Activated naive CD8-positive, alpha-beta T cell (primary cell): ENCODE measurements at regions not wholly inside any gene's neighbourhood (a gene's known extent, or its start where the extent isn't known, plus 50 kb on each side); places are given as distances from the start of the nearest gene placed in this dataset.

Source experiments
- H3K27ac Mint-ChIP-seq: one replicate; pipeline ENCODE4 v1.8.0; 2021; ENCODE audit warnings: mixed read lengths
- H3K27me3 Mint-ChIP-seq: one replicate; pipeline ENCODE4 v1.8.0; 2021; ENCODE audit warnings: mixed read lengths
- H3K36me3 Mint-ChIP-seq: one replicate; pipeline ENCODE4 v1.8.0; 2021; ENCODE audit warnings: mixed read lengths
- H3K4me1 Mint-ChIP-seq: one replicate; pipeline ENCODE4 v1.8.0; 2021; ENCODE audit warnings: low read depth, mixed read lengths
- H3K4me3 Mint-ChIP-seq: one replicate; pipeline ENCODE4 v1.8.0; 2021; ENCODE audit warnings: mild to moderate bottlenecking, mixed read lengths
- H3K9me3 Mint-ChIP-seq: one replicate; pipeline ENCODE4 v1.8.0; 2021; ENCODE audit warnings: low read depth, mixed read lengths

DNA sequence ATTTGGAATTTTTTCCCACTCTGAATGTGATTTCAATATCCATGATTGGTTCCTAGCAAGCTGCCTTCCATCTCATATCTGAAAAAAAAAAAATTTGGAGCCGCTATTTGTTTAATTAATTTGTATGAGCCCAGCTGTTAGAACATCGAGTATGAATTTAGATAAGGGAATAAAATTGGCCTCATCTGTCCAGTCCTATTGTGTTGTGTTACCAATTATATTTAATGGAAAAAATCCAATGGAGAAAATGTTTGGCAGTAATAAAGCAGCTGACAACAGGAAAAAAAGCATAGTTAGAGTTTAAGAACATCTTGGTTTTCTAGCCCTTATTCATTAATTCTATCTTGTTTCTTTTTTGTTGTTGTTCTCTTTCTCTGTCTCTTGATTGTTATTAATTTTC is 735.6 kb upstream of the RIOK2 start:
- H3K4me3 Mint-ChIP-seq: no peak overlapping the region
- H3K36me3 Mint-ChIP-seq: no peaks in the 10 kb centered on the region
- peaks cover 1% of the 10 kb centered on the region for H3K27me3 Mint-ChIP-seq

DNA sequence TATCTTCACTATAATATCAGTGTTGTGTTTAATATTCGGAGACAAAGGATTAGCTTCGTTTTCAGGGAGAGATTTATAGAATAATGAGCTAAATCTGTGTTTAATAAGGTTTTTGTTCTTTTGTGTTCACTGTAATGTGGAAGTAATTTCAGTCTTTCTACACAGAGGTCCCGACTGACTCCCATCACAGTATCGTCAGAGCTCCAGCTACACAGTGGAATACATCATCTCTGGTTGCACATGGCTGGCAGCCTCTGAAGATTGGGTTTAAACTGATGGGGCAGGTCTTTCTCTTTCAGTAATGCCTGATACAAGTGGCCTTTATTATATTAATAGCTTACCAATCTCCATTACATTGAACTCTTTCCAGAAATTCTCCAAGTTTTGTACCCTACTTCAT is 736.7 kb upstream of the RIOK2 start:
- no peaks in the 10 kb centered on the region for H3K9me3 Mint-ChIP-seq
- H3K4me3 Mint-ChIP-seq: no peak overlapping the region
- peaks cover 1% of the 10 kb centered on the region for H3K27me3 Mint-ChIP-seq
- H3K4me1 Mint-ChIP-seq: no peaks in the 10 kb centered on the region
- no peaks in the 10 kb centered on the region for H3K36me3 Mint-ChIP-seq
- no peak overlapping the region for H3K27ac Mint-ChIP-seq

More for the DNA sequence above, 735.6 kb upstream of the RIOK2 start:
- H3K4me1 Mint-ChIP-seq: no peaks in the 10 kb centered on the region
- H3K9me3 Mint-ChIP-seq: no peaks in the 10 kb centered on the region
- no peak overlapping the region for H3K27ac Mint-ChIP-seq

DNA sequence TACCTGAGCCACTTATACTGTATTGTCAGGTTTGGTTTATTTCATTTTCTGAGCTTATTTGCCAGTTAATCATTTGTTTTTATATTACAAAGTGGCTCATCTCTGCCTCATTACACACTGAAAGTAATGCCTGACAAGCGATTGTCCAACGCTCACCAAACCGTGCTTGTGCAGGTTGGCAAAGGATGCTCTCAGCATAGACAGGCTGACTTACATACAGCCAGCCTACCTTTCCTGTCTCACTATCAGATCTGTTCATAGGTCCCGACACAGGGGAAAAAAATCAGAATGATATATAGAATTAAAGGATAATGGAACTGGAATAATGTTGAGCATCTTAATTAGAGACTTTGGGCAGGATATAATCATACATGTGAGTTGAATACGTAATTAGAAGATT is 739.7 kb upstream of the RIOK2 start:
- Mint-ChIP-seq H3K9me3 (no peaks in the 10 kb centered on the region), H3K4me3 (no peak overlapping the region), H3K27ac (no peak overlapping the region), H3K4me1 (no peaks in the 10 kb centered on the region), H3K36me3 (no peaks in the 10 kb centered on the region), H3K27me3 (peaks cover 1% of the 10 kb centered on the region)

DNA sequence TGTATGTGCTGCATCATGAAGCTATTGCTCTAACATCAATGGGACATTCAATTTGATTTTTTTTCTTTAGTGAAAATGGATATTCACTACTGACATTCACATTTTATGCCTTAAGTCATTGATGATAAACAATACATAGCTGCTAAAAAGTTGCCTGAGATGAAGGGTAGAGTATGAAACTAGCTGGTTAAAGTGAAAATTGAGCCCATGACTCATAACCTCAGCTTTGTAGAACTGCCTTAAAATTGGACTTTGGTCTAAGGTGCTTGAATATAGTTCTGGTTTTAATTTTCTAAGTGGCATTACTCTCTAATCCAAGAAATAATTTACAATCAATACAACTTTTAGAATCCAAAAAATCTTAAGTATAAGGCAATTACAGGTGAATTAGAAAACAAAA is 740.4 kb upstream of the RIOK2 start:
- Mint-ChIP-seq H3K36me3 (no peaks in the 10 kb centered on the region), H3K27me3 (peaks cover 1% of the 10 kb centered on the region), H3K4me1 (no peaks in the 10 kb centered on the region), H3K4me3 (no peak overlapping the region), H3K27ac (no peak overlapping the region), H3K9me3 (no peaks in the 10 kb centered on the region)

DNA sequence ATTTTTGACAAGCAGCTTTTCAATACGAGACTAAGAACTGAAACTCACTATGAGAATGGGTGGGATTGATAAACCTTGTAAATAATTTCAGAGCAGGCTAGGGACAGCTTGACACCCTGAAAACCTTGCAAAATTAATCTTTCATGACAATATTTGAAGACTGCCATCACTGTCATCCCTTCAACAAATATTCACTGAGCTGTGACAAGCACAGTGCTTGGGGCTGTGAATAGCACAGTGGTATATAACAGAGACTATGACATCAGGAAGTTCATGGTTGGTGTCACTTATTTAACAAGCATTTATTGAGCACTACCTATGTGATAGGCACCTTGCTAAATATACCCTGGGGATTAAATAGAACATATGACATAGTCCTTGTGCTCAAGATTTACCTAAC is 741.0 kb upstream of the RIOK2 start:
- Mint-ChIP-seq H3K27ac (no peak overlapping the region), H3K36me3 (no peaks in the 10 kb centered on the region), H3K9me3 (no peaks in the 10 kb centered on the region), H3K4me1 (no peaks in the 10 kb centered on the region), H3K27me3 (peaks cover 1% of the 10 kb centered on the region), H3K4me3 (no peak overlapping the region)

DNA sequence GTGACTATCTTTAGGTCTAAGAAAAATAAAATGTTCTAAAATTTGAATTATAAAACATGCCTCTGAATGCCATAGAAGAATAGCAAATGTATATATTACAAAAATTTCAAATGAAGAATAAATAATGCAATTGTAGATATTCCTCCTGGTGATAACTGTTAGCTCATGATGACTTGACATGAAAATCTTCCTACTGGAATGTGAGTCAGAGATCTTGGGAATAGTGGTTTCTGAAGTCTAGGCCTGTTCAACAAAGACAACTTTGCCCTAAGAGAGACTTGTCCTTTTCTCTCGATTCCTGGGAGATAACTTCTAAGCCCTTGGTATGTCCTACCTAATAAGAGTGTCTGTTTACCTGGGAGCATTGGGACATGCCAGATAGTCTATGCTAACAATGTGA is 746.3 kb upstream of the RIOK2 start:
- Mint-ChIP-seq H3K27ac (no peak overlapping the region), H3K4me1 (no peaks in the 10 kb centered on the region), H3K36me3 (no peaks in the 10 kb centered on the region), H3K9me3 (no peaks in the 10 kb centered on the region), H3K27me3 (no peaks in the 10 kb centered on the region), H3K4me3 (no peak overlapping the region)

DNA sequence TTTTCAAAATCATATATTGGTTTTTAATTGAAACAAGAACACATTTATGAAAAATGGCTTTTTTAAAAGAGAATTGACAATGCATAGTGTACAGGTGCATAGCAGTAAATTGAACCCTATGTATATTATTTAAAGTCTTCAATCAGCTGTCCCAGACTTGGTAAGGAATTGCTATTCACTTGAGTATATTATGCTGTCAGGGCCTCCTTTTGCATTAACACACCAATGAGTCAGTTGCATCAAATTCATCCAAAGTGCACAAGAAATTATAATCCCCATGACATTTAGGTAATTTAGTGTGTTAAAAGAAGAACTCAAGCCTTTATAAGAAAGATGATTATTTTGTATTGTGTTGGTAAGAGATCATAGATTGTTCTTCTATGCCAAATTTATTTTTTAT is 748.8 kb upstream of the RIOK2 start:
- Mint-ChIP-seq H3K27me3 (no peaks in the 10 kb centered on the region), H3K27ac (no peak overlapping the region), H3K4me1 (no peaks in the 10 kb centered on the region), H3K4me3 (no peak overlapping the region), H3K9me3 (no peaks in the 10 kb centered on the region), H3K36me3 (no peaks in the 10 kb centered on the region)

DNA sequence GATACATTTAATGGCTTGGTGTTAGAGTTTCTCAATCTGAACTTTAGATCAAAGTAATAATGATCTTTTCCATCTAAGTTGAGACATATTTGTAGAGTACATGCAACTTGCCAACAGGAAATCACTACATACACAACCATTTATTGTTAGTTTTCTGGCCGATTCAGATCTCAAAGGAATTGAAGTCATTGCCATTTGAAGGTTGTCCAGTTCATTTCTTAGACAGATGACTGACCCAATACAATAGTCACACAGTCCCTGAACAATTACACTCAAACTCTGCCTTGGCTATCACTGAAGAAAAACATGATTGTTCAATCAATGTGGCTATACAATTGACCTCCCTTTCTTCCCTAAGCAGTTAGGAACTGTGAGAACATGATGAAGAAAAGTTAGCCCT is 753.2 kb upstream of the RIOK2 start:
- H3K27me3 Mint-ChIP-seq: no peaks in the 10 kb centered on the region
- peaks cover 4% of the 10 kb centered on the region for H3K9me3 Mint-ChIP-seq
- H3K4me1 Mint-ChIP-seq: no peaks in the 10 kb centered on the region
- no peaks in the 10 kb centered on the region for H3K36me3 Mint-ChIP-seq
- no peak overlapping the region for H3K4me3 Mint-ChIP-seq
- H3K27ac Mint-ChIP-seq: no peak overlapping the region

DNA sequence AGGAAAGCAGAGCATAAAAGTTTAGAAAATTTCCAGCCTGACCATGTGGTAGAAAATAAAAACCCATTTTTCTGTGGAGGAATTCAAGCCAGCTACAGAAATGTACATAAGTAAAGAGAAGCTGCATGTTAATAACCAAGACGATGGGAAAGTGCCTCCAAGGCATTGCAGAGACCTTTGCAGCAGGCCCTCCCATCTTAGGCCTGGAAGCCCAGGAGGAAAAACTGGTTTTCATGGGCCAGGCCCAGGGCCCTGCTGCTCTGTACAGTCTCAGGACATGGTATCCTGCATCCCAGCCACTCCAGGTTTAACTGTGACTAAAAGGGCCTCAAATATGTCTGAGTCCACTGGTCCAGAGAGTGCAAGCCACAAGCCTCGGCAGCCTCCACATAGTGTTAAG is 754.8 kb upstream of the RIOK2 start:
- H3K27me3 Mint-ChIP-seq: no peaks in the 10 kb centered on the region
- H3K27ac Mint-ChIP-seq: no peak overlapping the region
- no peaks in the 10 kb centered on the region for H3K36me3 Mint-ChIP-seq
- H3K4me3 Mint-ChIP-seq: no peak overlapping the region
- H3K4me1 Mint-ChIP-seq: no peaks in the 10 kb centered on the region
- peaks cover 4% of the 10 kb centered on the region for H3K9me3 Mint-ChIP-seq

DNA sequence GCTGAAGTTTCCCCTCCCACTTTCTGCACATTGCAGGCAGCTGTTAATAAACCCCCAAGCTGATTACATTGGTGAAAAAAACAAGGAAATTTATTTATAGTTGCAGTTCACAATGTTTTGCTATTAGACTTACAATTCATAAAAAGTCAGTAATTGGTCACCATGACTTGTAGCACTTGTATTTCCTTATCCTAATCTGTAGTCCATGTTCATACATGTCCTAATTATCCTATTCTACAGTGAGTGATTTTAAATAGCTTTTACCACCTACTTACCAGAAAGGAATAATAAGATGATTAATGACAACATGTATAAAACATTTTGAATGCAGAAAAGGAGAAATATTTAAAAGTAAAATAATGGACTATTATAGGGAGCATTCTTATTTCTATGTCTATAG is 760.0 kb upstream of the RIOK2 start:
- no peaks in the 10 kb centered on the region for H3K36me3 Mint-ChIP-seq
- no peaks in the 10 kb centered on the region for H3K9me3 Mint-ChIP-seq
- no peaks in the 10 kb centered on the region for H3K4me1 Mint-ChIP-seq
- no peak overlapping the region for H3K27ac Mint-ChIP-seq
- no peak overlapping the region for H3K4me3 Mint-ChIP-seq
- H3K27me3 Mint-ChIP-seq: no peaks in the 10 kb centered on the region

DNA sequence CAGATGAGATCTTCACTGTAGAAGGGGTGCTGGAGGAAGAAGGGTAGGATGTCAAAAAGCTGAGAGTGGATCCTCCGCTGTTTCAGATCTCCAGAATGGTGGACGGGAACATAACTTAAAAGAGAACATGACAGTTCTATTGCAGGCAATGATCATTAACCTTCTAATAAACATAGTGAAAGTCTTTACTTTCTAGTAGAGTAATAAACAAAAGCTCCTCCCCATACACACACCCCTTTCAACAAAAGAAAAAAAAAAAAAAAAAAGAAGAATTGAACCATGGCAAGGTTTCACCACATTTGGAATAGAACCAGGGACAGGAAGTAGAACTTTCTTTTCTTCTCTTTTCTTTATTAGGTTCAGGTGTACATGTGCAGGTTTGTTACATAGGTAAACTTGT is 768.1 kb upstream of the RIOK2 start:
- Mint-ChIP-seq H3K27me3 (no peaks in the 10 kb centered on the region), H3K27ac (no peak overlapping the region), H3K4me3 (no peak overlapping the region), H3K4me1 (no peaks in the 10 kb centered on the region), H3K9me3 (peaks cover 6% of the 10 kb centered on the region), H3K36me3 (no peaks in the 10 kb centered on the region)

DNA sequence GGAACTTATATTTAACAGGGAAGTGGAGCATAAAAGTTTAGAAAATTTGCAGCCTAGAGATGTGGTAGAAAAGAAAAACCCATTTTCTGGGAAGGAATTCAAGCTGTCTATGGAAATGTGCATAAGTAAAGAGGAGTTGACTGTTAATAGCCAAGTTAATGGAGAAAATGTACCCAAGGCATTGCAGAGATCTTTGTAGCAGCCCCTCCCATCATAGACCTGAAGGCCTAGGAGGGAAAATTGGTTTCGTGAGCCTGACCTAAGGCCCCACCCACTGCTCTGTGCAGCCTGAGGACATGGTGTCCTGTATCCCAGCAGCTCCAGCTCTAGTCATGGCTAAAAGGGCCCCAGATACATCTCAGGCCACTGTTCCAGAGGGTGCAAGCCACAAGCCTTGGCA is 772.4 kb upstream of the RIOK2 start:
- H3K36me3 Mint-ChIP-seq: no peaks in the 10 kb centered on the region
- no peak overlapping the region for H3K27ac Mint-ChIP-seq
- peaks cover 6% of the 10 kb centered on the region for H3K9me3 Mint-ChIP-seq
- H3K27me3 Mint-ChIP-seq: no peaks in the 10 kb centered on the region
- no peaks in the 10 kb centered on the region for H3K4me1 Mint-ChIP-seq
- no peak overlapping the region for H3K4me3 Mint-ChIP-seq

DNA sequence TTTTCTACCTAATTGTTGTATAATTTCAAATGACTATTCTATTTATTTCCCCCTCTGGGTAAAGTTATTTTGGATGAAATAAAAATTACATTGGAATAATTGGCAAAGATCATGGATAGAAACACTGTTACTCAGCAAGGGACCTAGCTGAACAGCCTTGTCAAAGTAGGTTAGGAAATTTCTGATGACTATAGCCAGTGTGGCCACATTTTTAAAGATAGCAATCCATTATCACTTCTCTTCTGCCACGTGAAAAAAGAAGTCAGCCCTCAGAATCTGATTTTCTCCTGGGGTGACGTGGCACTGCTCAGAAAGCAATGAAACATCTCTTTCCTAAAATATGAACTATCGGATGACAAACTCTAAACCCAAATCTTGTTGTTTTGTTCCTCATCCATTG is 784.2 kb upstream of the RIOK2 start:
- no peaks in the 10 kb centered on the region for H3K27me3 Mint-ChIP-seq
- no peaks in the 10 kb centered on the region for H3K4me1 Mint-ChIP-seq
- no peak overlapping the region for H3K4me3 Mint-ChIP-seq
- H3K36me3 Mint-ChIP-seq: no peaks in the 10 kb centered on the region
- no peak overlapping the region for H3K27ac Mint-ChIP-seq
- no peaks in the 10 kb centered on the region for H3K9me3 Mint-ChIP-seq

DNA sequence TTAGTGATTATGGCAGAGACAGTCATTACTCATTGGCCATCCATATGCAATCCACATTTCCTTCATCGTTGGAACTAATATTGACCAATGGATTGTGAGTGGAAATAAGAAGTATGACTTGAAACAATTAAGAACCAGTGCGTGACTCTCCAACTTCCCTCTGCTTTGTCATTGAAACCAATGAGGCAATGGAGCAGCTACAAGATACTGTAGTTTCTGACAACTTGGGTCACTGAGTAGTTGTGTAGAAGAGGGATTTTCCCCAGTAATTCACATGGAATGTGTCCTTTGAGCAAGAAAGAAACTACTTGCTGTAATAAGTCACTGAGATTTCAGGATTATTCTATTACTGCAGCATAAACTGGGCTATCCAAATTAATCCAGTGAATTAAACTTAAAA is 785.3 kb upstream of the RIOK2 start:
- Mint-ChIP-seq H3K9me3 (no peaks in the 10 kb centered on the region), H3K27me3 (no peaks in the 10 kb centered on the region)

DNA sequence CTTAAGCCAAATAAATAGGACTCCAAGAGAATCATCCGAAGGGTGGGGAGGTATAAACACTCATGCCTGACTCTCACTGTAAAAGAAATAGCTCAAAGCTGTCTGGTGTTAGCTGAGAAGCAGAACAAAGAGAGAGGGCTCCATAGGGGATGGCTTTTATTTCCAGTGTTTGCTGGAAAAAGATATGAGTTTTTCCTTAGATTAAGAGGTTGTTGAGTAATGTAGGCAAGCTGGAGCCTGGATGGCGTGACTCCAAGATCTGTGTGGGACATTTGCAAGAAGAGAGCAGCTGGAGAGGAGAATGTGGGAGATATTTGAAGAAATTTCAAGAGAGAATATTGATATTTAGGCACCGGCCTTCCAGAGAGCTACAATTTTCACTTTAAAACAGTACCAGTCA is 793.7 kb upstream of the RGMB start:
- Mint-ChIP-seq H3K4me1 (no peaks in the 10 kb centered on the region), H3K27me3 (no peaks in the 10 kb centered on the region), H3K4me3 (no peak overlapping the region), H3K36me3 (no peaks in the 10 kb centered on the region), H3K9me3 (no peaks in the 10 kb centered on the region), H3K27ac (no peak overlapping the region)

More for the DNA sequence above, 785.3 kb upstream of the RIOK2 start:
- Mint-ChIP-seq H3K27ac (no peak overlapping the region), H3K4me3 (no peak overlapping the region), H3K4me1 (no peaks in the 10 kb centered on the region), H3K36me3 (no peaks in the 10 kb centered on the region)

DNA sequence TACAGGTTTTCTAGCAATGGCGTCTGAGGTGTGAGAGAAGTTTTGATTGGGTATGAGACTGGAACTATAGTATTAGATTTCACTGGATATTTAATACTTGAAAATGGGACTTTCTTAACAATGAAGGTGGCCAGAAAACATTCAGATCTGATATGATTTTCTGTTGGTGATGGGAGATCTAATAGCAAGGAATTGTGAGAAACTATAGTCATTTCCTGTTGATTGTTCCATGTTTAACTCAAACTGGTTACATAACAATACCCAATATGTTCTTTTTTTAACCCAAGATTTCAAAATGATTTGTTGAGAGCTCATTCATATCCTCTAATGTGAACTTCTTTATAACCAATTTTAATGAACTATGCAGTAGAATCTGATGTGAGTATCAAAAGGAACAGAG is 793.2 kb upstream of the RGMB start:
- no peak overlapping the region for H3K4me3 Mint-ChIP-seq
- no peak overlapping the region for H3K27ac Mint-ChIP-seq
- H3K4me1 Mint-ChIP-seq: no peaks in the 10 kb centered on the region
- H3K27me3 Mint-ChIP-seq: no peaks in the 10 kb centered on the region
- no peaks in the 10 kb centered on the region for H3K36me3 Mint-ChIP-seq
- H3K9me3 Mint-ChIP-seq: no peaks in the 10 kb centered on the region

DNA sequence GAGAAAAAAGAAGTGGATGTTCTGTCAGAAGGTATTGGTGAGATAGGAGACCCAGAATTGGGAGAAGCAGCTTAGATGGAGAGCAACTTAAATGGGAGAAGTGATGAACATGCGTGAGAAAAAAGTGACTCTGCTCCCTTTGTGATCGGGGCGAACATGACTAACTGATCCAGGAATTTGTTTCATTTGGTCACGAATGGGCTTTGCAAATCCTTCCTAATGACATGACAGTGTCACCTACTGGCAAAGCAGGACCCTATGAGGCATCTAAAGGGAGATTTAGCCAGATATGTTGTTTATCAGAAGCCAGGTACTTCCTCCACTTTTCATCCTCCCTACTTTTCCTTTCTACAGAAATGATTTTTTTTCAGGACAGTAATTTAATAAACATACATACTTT is 787.4 kb upstream of the RGMB start:
- Mint-ChIP-seq H3K27me3 (no peaks in the 10 kb centered on the region), H3K27ac (no peak overlapping the region), H3K36me3 (no peaks in the 10 kb centered on the region), H3K4me3 (no peak overlapping the region), H3K9me3 (no peaks in the 10 kb centered on the region), H3K4me1 (no peaks in the 10 kb centered on the region)
